DOHH2 (cell line): ENCODE measurements at regions not wholly inside any gene's neighbourhood (a gene's known extent, or its start where the extent isn't known, plus 50 kb on each side); places are given as distances from the start of the nearest gene placed in this dataset.

Experiments
- CTCF ChIP-seq: fragments of 200-600 bp; sonication (generic); IDR thresholded peaks from one replicate; pipeline ENCODE4 v1.5.1; 2014; ENCODE audit warnings: antibody characterized with exemption, mild to moderate bottlenecking, low read depth, low read length; ENCODE audit not compliant: poor library complexity, severe bottlenecking
- EZH2phosphoT487 ChIP-seq: fragments of 200-600 bp; sonication (generic); IDR thresholded peaks from 2 replicates; pipeline ENCODE4 v1.6.1; 2017; ENCODE audit warnings: borderline replicate concordance, mild to moderate bottlenecking, antibody characterized with exemption, low read length, moderate library complexity, mixed read lengths

GRCh38 chr22:26743149-26743548, 85.8 kb downstream of the MIAT start:
- no peak for TF ChIP-seq CTCF
- no peak for TF ChIP-seq EZH2phosphoT487
